ENCODE measurements at regions not wholly inside any gene's neighbourhood (a gene's known extent, or its start where the extent isn't known, plus 50 kb on each side); places are given as distances from the start of the nearest gene placed in this dataset.
"Not testable (repeated sequence)": the region's sequence is repeated elsewhere in the genome, so short reads cannot be mapped to it uniquely, and the experiment has no call there.

- peak; percentile 93 for TF ChIP-seq CTCF (IDR thresholded peaks at IDR 0.05)
Observed at GRCh38 chr10:27360581-27361172, 120.1 kb upstream of the ACBD5 start.

GRCh38 chr10:27359792-27360355 is 119.3 kb upstream of the ACBD5 start:
- no peaks in the 10 kb centered on the region for H3K9me3 Mint-ChIP-seq (ENCODE audit: low read depth)
- H3K4me3 Mint-ChIP-seq (ENCODE audit: unreplicated experiment), result no peak overlapping the region
- TF ChIP-seq CTCF (IDR thresholded peaks at IDR 0.05), result no peak
- H3K27ac Mint-ChIP-seq (ENCODE audit: unreplicated experiment), result no peak overlapping the region
- no peaks in the 10 kb centered on the region for H3K27me3 Mint-ChIP-seq (ENCODE audit: low read depth)
- DNase-seq (ENCODE audit: low spot score), result no peak
- H3K4me1 Mint-ChIP-seq (ENCODE audit: low read depth), result no peaks in the 10 kb centered on the region
- no peaks in the 10 kb centered on the region for H3K36me3 Mint-ChIP-seq (ENCODE audit: low read depth)

More at GRCh38 chr10:27360581-27361172, 120.1 kb upstream of the ACBD5 start:
- DNase-seq (ENCODE audit: low spot score), result no peak
- Mint-ChIP-seq H3K4me3 (ENCODE audit: unreplicated experiment) (no peak overlapping the region), H3K9me3 (ENCODE audit: low read depth) (no peaks in the 10 kb centered on the region), H3K27ac (ENCODE audit: unreplicated experiment) (no peak overlapping the region), H3K27me3 (ENCODE audit: low read depth) (peaks cover 6% of the 10 kb centered on the region), H3K36me3 (ENCODE audit: low read depth) (no peaks in the 10 kb centered on the region), H3K4me1 (ENCODE audit: low read depth) (no peaks in the 10 kb centered on the region)

- no peaks in the 10 kb centered on the region for H3K9me3 Mint-ChIP-seq (ENCODE audit: low read depth)
- peaks cover 20% of the 10 kb centered on the region for H3K27me3 Mint-ChIP-seq (ENCODE audit: low read depth)
- no peak for TF ChIP-seq CTCF (IDR thresholded peaks at IDR 0.05)
- H3K27ac Mint-ChIP-seq (ENCODE audit: unreplicated experiment), result no peak overlapping the region
- H3K4me3 Mint-ChIP-seq (ENCODE audit: unreplicated experiment), result no peak overlapping the region
- no peak for DNase-seq (ENCODE audit: low spot score)
- no peaks in the 10 kb centered on the region for H3K36me3 Mint-ChIP-seq (ENCODE audit: low read depth)
- H3K4me1 Mint-ChIP-seq (ENCODE audit: low read depth), result no peaks in the 10 kb centered on the region
Observed at GRCh38 chr10:27356738-27357137, 116.1 kb upstream of the ACBD5 start.

GRCh38 chr10:27355918-27356573 is 115.4 kb upstream of the ACBD5 start:
- no peak for DNase-seq (ENCODE audit: low spot score)
- no peak for TF ChIP-seq CTCF (IDR thresholded peaks at IDR 0.05)

GRCh38 chr10:27354643-27355270 is 114.2 kb upstream of the ACBD5 start:
- not testable (repeated sequence) for H3K4me1 Mint-ChIP-seq (ENCODE audit: low read depth); DNase-seq (ENCODE audit: low spot score); H3K27ac Mint-ChIP-seq (ENCODE audit: unreplicated experiment); H3K4me3 Mint-ChIP-seq (ENCODE audit: unreplicated experiment); H3K36me3 Mint-ChIP-seq (ENCODE audit: low read depth); H3K9me3 Mint-ChIP-seq (ENCODE audit: low read depth)
- peaks cover 31% of the 10 kb centered on the region for H3K27me3 Mint-ChIP-seq (ENCODE audit: low read depth)

More at GRCh38 chr10:27355918-27356573, 115.4 kb upstream of the ACBD5 start:
- Mint-ChIP-seq H3K4me1 (ENCODE audit: low read depth) (no peaks in the 10 kb centered on the region), H3K9me3 (ENCODE audit: low read depth) (no peaks in the 10 kb centered on the region), H3K27ac (ENCODE audit: unreplicated experiment) (no peak overlapping the region), H3K27me3 (ENCODE audit: low read depth) (peaks cover 24% of the 10 kb centered on the region), H3K36me3 (ENCODE audit: low read depth) (no peaks in the 10 kb centered on the region), H3K4me3 (ENCODE audit: unreplicated experiment) (no peak overlapping the region)

GRCh38 chr10:27354100-27354499 is 113.5 kb upstream of the ACBD5 start:
- peaks cover 33% of the 10 kb centered on the region for H3K27me3 Mint-ChIP-seq (ENCODE audit: low read depth)
- not testable (repeated sequence) for H3K4me3 Mint-ChIP-seq (ENCODE audit: unreplicated experiment); H3K27ac Mint-ChIP-seq (ENCODE audit: unreplicated experiment); H3K4me1 Mint-ChIP-seq (ENCODE audit: low read depth); H3K9me3 Mint-ChIP-seq (ENCODE audit: low read depth); DNase-seq (ENCODE audit: low spot score); H3K36me3 Mint-ChIP-seq (ENCODE audit: low read depth)
